Progenitor cell of endocrine pancreas (in vitro differentiated cells): ENCODE measurements at regions not wholly inside any gene's neighbourhood (a gene's known extent, or its start where the extent isn't known, plus 50 kb on each side); places are given as distances from the start of the nearest gene placed in this dataset.

Experiments used
- DNase-seq: peaks from one replicate; pipeline ENCODE4 v3.0.0; 2021; ENCODE audit warnings: low spot score; ENCODE audit not compliant: unreplicated experiment
- H3K27ac Mint-ChIP-seq: 2 replicates; pipeline ENCODE4 v1.8.0; 2021; ENCODE audit warnings: mild to moderate bottlenecking, moderate library complexity, mixed read lengths
- H3K27me3 Mint-ChIP-seq: 2 replicates; pipeline ENCODE4 v1.8.0; 2021; ENCODE audit warnings: mixed read lengths
- H3K36me3 Mint-ChIP-seq: 2 replicates; pipeline ENCODE4 v1.8.0; 2022; ENCODE audit warnings: mixed read lengths; ENCODE audit not compliant: insufficient read depth
- H3K4me1 Mint-ChIP-seq: 2 replicates; pipeline ENCODE4 v1.8.0; 2021; ENCODE audit warnings: low read depth, mixed read lengths
- H3K4me3 Mint-ChIP-seq: 2 replicates; pipeline ENCODE4 v1.8.0; 2021; ENCODE audit warnings: low read depth, mild to moderate bottlenecking, moderate library complexity, mixed read lengths
- H3K9me3 Mint-ChIP-seq: 2 replicates; pipeline ENCODE4 v1.8.0; 2021; ENCODE audit warnings: low read depth, mixed read lengths
- TF ChIP-seq, protein P1 (sequence below): fragments of 200-600 bp; sonication (generic); IDR thresholded peaks from one replicate; pipeline ENCODE4 v1.5.0; 2021; ENCODE audit warnings: antibody characterized with exemption, mild to moderate bottlenecking; ENCODE audit not compliant: unreplicated experiment

GRCh38 chr3:152183473-152183872, 85.3 kb upstream of the MBNL1 start:
- TF ChIP-seq, protein P1, sequence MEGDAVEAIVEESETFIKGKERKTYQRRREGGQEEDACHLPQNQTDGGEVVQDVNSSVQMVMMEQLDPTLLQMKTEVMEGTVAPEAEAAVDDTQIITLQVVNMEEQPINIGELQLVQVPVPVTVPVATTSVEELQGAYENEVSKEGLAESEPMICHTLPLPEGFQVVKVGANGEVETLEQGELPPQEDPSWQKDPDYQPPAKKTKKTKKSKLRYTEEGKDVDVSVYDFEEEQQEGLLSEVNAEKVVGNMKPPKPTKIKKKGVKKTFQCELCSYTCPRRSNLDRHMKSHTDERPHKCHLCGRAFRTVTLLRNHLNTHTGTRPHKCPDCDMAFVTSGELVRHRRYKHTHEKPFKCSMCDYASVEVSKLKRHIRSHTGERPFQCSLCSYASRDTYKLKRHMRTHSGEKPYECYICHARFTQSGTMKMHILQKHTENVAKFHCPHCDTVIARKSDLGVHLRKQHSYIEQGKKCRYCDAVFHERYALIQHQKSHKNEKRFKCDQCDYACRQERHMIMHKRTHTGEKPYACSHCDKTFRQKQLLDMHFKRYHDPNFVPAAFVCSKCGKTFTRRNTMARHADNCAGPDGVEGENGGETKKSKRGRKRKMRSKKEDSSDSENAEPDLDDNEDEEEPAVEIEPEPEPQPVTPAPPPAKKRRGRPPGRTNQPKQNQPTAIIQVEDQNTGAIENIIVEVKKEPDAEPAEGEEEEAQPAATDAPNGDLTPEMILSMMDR = peak; percentile 60
- Mint-ChIP-seq H3K27me3 (peaks cover 2% of the 10 kb centered on the region), H3K36me3 (no peaks in the 10 kb centered on the region), H3K4me1 (no peaks in the 10 kb centered on the region), H3K9me3 (no peaks in the 10 kb centered on the region), H3K4me3 (no peak overlapping the region), H3K27ac (no peak overlapping the region)
- DNase-seq = peak; percentile 8

DNA sequence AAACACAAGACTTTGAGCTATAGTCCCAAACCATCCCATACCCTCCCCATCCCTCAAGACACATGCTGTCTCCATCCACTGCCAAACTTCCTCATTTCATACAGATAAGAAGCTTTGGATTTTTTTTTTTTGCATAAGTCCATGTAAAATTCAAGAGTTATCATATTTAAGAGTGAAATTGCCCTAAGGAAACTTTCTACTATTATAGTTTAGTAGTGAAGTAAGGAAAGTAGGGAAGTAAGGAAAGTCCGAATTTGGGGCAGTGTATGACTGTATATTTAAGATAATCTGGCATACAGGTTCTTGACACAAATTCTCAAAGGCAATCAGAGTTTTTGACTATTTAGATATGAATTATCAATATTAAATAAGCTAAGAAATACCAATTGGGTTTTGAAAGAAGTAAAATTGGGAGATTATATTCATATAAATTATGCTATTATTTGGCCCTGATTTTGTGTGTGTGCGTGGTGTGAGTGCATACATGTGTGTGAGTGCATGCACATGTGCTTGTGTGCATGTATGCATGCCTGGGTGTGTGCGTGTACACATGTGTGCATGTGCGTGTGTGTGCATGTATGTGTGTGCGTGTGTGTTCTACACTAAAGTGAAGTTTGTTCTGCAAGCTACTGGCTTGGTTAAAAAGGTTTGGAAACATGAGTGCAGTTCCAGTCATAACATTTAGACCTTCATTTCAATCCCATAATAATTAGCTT, 83.6 kb upstream of the MBNL1 start:
- Mint-ChIP-seq H3K36me3 (no peaks in the 10 kb centered on the region), H3K4me3 (no peak overlapping the region), H3K27ac (no peak overlapping the region), H3K4me1 (no peaks in the 10 kb centered on the region), H3K9me3 (no peaks in the 10 kb centered on the region), H3K27me3 (peaks cover 2% of the 10 kb centered on the region)
- TF ChIP-seq, protein P1 = no peak
- DNase-seq = no peak

GRCh38 chr3:152185891-152186630, 82.7 kb upstream of the MBNL1 start:
- H3K9me3 Mint-ChIP-seq = no peaks in the 10 kb centered on the region
- TF ChIP-seq, protein P1 = no peak
- no peak for DNase-seq
- H3K27ac Mint-ChIP-seq = no peak overlapping the region
- H3K4me1 Mint-ChIP-seq = peaks cover 6% of the 10 kb centered on the region
- peaks cover 2% of the 10 kb centered on the region for H3K27me3 Mint-ChIP-seq
- H3K4me3 Mint-ChIP-seq = no peak overlapping the region
- H3K36me3 Mint-ChIP-seq = no peaks in the 10 kb centered on the region

- Mint-ChIP-seq H3K9me3 (no peaks in the 10 kb centered on the region), H3K4me1 (peaks cover 6% of the 10 kb centered on the region), H3K27ac (no peak overlapping the region), H3K27me3 (no peaks in the 10 kb centered on the region), H3K4me3 (no peak overlapping the region), H3K36me3 (no peaks in the 10 kb centered on the region)
- TF ChIP-seq, protein P1 = no peak
- DNase-seq = no peak
Observed at GRCh38 chr3:152190636-152191183, 78.0 kb upstream of the MBNL1 start.

- no peak for DNase-seq
- H3K4me1 Mint-ChIP-seq = peaks cover 6% of the 10 kb centered on the region
- H3K36me3 Mint-ChIP-seq = no peaks in the 10 kb centered on the region
- TF ChIP-seq, protein P1 = no peak
- no peak overlapping the region for H3K4me3 Mint-ChIP-seq
- H3K27me3 Mint-ChIP-seq = no peaks in the 10 kb centered on the region
- H3K9me3 Mint-ChIP-seq = no peaks in the 10 kb centered on the region
- H3K27ac Mint-ChIP-seq = no peak overlapping the region
Observed at GRCh38 chr3:152192050-152192449, 76.7 kb upstream of the MBNL1 start.
